Islet precursor cell (in vitro differentiated cells): ENCODE measurements at regions not wholly inside any gene's neighbourhood (a gene's known extent, or its start where the extent isn't known, plus 50 kb on each side); places are given as distances from the start of the nearest gene placed in this dataset.

Experiments used
- DNase-seq: peaks from one replicate; pipeline ENCODE4 v3.0.0-alpha.2; 2018

DNA sequence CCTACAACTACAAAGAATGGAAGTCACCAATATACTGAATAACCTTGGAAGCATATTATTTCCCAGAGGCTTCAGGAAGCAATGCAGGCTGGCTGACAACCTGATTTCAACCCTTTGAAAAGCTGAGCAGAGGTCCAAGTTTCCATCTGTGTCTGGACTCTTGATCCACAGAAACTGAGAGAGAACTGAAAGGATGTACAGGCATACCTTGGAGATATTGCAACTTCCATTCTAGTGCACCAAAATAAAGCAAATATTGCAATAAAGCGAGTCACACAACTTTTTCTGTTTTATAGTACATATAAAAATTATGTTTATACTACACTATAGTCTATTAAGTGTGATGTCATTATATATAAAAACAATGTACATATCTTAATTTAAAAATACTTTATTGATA is 85.3 kb downstream of the TYW3 start:
- DNase-seq = no peak

DNA sequence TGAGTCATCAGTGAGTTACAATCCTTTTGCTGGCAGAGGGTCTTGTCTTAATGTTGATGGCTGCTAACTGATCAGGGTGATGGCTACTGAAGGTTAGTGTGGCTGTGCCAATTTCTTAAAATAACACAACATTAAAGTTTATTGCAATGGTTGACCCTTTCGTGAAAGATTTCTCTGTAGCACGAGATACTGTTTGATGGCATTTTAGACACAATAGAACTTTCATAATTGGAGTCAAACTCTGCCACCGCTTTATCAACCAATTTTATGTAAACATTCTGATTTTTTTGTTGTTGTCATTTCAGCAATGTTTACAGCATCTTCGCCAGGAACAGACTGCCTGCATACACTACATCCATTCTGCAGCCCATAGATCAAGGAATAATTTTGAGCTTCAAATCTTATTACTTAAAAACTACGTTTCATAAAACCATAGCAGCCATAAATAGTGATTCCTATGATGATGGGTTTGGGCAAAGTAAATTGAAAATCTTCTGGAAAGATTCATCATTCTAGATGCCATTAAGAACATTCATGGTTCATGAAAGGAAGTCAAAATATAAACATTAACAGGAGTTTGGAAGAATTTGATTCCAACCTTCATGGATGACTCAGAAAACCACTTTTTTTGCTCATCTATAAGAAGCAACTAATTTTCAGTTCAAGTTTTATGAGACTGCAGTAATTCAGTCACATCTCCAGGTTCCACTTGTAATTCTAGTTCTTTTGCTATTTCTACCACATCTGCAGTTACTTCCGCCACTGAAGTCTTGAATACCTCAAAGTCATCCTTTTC is 85.9 kb downstream of the TYW3 start:
- DNase-seq = no peak

DNA sequence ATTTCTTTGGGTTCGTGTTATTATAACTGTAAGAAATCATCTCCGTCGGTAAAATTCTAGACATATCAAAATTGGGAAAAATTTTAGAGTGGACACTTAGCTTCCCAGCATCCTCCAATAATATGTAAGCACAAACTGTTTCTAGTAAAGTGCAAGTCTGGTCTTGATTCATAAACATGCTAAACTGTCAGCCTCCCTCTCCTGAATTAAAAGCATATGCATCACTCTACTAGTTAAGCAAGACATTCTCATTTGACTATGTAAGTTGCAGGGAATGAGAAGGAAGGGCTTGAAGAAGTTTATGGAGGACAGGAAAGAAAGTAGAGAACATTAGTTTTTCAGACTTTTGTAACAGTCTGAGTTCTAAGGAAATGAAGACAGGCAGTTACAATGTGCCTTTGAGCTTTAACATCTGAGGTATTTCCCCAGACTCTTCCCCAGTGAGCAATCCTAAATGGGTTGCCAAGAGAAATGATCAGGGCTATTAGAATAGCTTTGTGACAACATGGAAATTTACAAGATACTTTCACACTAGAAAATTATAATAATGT is 90.0 kb downstream of the TYW3 start:
- no peak for DNase-seq

DNA sequence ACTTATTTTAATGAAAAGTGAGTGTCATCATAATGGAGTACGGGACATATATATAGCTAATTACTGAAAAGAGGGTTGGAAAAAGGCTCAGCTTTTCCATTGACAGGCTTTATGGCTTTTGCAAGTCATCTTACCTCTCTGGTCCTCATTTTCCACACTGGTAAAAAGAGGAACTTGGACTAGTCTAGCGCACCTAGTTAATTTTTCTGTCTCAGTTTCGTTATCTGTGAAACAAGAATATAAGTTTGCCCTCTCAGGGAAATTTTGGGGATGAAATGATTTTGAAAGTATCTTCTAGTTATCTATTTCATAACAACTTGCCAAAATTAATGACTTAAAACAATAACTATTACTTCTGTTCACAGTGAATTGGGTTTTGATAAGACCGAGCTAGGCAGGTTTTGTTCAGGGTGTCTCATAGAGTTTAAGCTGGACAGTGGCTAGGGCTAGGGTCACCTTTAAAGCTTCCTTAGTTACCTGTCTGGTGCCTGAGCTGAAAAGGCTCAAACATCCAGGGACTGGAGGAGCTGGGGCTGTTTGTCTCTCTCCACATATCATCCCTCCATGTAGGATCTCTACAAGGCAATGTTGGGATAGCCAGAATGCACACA is 91.7 kb downstream of the TYW3 start:
- no peak for DNase-seq

DNA sequence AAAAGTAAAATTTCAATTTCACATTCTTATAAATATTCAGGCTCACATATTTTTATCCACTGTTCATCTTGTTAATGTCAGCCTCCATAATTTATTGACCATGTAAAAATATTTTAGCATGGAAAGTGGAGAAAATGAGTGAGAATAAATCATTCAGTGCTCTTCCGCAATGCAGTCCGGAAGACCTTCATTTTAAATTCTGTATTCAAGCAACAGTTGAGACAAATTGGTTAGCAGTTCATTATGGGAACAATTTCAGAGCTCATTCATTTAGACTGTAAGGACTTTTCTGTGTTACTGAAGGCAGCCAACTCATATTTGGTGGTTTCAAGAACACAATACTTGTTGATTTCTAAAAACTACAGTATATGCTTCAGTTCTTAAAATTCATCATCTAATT is 97.8 kb downstream of the TYW3 start:
- no peak for DNase-seq

DNA sequence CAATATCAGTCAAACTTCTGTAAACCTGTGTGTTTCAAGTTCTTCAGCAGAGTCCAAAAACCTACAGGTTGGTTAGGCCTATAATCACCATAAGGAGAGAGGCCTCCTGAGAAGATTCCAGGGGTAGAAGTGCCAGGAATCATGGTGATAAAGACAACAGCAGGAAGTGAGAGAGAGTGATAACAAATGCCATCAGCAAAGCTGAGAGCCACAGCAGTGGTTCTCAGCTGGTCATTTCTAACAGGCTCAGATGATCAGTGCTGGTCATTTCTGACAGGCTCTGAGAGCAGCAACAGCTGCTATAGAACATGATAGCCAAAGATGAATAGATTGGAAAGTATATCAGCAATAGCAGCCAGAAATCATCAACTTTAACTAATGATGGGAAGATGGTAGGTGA is 101.3 kb downstream of the TYW3 start:
- DNase-seq = no peak

DNA sequence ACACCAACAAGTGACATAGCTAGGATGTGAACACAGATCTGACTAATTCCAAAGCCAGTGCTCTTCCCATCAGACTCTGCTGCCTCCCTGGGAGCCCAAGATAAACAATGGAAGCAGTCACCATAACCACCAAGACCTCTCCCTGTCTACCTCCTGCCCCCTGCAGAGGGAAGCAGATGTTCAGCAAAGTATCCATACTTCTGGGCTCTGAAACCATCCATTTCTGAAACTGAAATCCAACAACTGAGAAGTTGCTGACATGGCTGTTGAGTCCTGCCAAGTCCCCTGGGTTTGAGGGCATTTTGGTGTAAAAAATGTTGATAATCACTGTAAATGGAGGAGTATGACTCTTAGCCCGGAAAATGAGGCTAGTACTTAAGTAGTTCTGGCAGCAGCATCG is 102.1 kb downstream of the TYW3 start:
- DNase-seq = no peak

DNA sequence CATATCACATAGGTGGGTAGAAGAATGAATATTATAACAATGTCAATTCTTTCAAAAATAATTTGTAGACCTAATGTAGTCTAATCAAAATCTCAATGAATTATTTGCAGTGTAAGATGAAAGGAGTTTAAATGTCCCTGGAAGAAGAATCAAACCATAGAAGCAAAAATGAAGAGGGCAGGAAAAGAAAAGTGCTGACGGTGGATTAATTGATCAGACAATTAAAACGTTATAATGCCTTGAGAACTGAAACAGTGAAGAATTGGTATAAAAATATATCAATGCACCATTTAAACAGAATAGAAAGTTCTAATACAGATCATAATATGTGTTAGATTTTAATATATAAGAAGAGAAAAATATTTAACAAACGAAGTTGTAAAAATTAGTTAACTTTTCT is 109.8 kb downstream of the TYW3 start:
- DNase-seq = no peak

DNA sequence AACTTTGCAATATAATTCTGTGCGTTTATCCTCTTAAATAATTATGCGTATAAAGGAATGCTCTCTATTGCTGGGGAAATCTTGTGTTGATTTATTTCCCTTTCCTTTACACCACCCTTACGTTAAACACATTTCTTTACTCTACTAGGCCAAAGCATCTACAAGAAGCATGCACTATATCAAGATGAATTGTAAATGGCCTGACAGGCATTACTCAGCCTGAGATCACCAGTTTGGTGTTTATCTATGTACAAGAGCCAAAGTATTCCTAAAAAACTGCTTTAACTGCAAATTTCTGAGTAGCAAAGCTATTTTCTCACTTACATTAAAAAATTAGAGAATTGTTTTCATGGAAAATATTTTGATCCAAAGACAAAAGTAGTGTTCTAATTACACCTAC is 114.8 kb downstream of the TYW3 start:
- DNase-seq = no peak

DNA sequence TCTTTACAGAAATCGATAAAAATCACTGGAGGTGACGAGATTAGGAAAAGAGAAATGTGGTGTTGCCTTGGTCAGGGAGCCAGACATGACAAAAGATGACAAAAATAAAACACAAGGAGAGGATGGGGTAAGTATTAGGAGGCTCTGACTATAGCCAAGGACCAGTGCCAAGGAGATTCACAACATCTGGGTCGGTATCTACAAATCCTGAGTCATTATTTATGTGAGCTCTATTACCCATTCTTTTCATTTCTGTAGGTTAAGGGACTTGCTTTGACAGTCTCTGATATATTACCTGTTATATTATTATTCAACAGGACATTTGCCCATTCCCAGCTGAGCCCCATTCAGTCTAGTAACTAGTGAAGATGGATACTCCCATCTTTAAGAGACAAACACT is 120.8 kb downstream of the TYW3 start:
- DNase-seq = no peak

DNA sequence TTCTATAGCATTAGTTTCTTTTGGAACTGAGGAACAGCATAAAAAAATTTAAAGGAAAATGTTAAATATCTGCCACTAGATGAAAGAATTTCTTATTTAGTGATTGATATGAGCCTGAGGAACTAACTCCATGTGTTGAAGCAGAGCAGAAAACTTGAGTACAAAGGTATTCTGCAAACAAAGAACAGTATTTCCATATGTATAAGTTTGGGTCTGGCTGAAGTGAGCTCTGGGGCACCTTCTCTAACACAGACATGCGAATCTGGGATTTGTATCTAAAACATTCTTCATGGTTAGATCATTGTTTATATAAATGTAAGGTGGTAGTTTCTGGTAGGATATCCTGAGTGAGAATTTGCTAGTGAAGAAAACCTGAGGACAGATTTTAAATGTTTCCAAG is 123.2 kb downstream of the TYW3 start:
- DNase-seq = no peak

DNA sequence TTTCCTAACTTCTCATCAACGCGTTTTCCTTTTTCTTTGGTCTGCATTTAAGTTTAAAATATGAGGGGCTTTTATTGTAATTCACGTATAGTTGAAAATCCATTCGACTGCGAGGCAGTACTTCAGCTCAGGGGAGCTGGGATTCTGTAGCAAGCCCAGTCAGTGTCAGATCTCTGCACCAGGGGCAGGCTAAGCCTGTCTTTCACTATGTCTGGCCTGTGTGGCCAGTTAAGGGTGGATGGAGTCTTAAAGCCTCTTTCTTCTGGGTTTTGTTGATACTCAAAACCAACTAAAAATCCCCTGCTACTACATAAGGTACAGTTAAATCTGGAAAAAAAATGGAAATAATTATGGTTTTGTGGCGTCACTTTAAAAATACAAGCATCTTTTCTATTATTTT is 124.7 kb downstream of the TYW3 start:
- no peak for DNase-seq

DNA sequence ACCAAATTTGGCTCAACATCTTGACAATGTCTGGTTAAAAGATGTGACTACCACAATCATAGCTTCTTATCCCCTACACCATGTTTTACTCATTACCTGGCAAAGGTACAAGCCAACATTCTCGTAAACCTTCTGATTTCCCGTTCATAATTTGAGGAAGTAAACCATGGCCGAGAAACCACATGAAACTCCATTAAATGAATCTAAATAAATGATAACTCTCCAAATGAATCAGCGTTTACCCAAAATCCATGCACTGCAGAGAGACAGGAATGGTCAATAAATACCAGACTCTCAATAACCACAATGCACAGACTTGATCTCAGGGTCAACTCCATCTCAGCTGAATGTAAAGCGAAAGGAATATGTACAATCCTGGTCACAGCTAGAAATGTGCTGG is 125.2 kb downstream of the TYW3 start:
- DNase-seq = no peak

DNA sequence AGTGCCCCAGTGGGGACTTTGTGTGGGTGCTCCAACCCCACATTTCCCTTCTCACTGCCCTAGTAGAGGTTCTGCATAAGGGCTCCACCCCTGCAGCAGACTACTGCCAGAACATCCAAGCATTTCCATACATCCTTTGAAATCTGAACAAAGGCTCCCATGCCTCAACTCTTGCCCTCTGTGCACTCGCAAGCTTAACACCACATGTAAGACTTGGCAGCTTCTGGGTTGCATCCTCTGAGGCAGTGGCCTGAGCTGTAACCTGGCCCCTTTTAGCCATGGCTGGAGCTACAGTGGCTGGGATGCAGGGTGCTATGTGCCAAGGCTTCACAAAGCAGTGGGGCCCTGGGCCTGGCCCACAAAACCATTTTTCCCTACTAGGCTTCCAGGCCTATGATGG is 128.9 kb downstream of the TYW3 start:
- no peak for DNase-seq

DNA sequence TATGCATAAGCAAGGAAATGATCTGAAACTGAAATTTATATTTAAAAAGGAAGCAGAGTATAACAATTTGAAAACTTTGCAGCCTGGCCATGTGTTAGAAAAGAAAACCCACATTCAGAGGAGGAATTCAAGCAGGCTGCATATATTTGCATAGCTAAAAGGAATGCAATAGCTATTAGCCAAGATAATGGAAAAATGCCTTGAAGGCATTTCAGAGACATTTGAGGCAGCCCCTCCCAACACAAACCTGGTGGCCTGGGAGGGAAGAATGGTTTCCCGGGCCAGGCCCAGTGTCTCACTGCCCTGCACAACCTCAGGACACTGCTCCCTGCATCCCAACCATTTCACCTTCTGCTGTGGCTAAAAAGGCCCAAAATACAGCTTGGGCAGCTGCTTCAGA is 136.8 kb downstream of the TYW3 start:
- DNase-seq = no peak

DNA sequence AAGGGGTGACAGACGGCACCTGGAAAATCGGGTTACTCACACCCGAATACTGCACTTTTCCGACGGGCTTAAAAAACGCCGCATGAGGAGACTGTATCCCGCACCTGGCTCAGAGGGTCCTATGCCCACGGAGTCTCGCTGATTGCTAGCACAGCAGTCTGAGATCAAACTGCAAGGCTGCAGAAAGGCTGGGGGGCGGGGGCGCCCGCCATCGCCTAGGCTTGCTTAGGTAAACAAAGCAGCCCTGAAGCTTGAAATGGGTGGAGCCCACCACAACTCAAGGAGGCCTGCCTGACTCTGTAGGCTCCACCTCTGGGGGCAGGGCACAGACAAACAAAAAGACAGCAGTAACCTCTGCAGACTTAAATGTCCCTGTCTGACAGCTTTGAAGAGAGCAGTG is 144.4 kb downstream of the TYW3 start:
- DNase-seq = peak; percentile 51

DNA sequence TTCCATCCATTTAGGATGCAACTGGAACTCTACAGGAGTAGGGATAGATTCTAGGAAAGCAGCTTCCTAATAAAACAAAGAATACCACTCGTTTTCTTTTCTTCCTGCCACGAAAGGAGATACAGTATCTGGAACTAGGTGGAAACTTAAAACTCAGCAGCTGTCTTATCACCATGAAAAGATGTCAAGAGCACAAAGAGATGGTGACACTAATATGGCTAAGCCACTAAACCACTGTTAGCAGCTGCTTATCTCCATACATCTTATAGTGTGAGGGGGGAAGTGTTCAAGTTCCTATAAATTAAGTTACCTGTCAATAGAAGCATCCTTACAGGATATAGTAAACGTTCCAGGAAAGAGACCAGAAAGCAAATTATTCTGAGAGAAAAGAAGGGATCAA is 162.5 kb downstream of the TYW3 start:
- DNase-seq = no peak

DNA sequence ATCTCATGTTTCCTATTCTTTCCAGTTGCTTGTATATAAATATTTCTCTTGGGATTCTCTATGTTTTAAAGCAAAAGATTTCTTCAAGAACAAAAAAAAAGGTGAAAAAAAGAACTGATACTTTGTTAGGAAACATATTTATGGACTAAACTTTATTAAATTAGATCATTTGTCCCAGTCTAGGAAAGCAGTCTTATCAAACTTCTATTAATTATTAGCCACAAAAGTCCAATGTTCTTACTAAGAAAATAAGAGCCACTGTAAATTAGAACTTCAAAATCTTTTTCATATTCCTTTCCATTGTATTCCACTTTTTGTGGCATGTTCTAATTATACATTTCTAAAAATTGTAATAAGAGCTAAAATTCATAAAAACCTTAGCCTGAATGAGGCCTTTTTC is 175.2 kb downstream of the TYW3 start:
- no peak for DNase-seq

DNA sequence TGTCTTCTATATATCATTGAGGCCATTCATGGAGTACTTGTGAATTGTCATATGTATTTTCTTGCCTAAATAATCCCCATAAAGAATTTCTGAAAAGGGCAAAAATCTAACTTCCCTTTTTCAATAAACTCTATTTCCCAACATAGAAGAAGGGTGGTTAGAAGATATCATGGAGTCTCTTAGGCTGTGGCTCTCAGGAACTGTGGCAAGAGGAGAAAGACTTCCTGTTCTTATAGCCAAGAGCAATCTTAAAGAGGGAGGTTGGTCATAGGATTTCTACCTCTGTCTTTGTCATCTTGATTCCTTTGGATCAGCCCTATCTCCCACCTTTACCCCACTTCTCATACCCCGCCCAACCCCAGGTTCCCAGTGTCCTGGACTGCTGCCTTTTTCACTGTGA is 175.8 kb downstream of the TYW3 start:
- no peak for DNase-seq

DNA sequence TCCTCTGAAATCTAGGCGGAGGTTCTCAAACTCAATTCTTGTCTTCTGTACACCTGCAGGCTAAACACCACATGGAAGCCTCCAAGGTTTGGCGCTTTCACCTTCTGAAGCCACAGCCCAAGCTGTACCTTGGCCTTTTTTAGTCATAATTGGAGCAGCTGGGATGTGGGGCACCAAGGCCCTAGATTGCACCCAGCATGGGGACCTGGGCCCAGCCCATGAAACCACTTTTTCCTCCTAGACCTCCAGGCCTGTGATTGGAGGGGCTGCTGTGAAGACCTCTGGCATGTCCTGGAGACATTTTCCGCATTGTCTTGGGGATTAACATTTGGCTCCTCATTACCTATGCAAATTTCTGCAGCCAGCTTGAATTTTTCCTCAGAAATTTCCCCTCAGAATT is 181.0 kb downstream of the TYW3 start:
- no peak for DNase-seq

DNA sequence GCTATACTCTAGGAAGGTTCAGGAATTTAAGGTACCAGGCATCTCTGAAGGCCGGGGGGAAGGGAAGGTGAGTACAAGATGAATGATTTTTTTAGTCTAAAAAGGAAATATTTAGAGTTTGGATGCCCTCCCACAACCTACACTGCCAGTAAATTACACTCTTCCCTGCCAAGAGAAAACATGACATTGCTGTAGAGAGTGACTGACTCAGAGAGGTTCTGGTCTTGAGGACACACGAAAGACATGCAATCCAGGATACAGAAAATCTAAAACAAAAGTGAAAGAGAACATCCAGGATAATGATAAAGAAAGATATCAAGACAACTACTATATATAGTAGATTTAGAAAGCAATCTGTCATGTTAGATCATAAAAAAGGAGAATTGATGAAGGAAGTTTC is 200.5 kb downstream of the TYW3 start:
- no peak for DNase-seq

DNA sequence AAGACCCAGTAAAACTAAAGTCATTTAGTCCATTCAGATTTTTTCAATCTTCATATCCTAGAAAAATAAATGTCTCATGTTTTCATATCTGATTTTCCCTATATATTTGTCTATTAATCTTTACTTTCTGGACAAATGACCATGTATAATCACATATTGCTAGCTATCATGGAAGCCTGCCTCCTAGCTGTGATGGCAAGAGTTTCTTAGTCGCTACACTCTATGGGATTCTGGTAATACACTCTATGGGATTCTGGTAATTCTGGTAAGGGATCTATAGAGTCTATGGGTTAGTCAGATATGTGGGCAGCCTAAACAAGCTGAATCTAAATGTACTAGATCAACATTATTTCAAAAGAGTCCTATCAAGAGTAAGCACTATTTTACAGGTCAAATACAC is 198.7 kb upstream of the LHX8 start:
- DNase-seq = no peak

DNA sequence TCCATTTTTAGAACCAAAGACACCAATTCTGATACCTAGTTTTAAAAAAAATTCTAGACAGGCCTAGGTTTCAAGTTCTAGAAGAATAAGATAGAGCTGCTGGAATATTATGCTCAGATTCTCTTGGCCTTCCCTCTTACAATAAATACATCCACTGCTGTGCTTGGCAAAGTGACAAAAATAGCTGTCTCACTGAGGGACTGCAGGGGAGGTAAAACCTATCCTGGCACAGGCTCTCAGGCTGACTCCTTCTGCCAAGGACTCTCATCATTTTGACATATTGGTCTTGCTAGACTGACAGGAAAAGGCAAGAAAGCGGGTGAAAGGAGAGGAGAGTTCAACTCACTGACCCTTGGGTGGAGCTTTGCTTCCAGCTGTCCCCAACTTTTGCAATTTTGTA is 197.0 kb upstream of the LHX8 start:
- DNase-seq = no peak

DNA sequence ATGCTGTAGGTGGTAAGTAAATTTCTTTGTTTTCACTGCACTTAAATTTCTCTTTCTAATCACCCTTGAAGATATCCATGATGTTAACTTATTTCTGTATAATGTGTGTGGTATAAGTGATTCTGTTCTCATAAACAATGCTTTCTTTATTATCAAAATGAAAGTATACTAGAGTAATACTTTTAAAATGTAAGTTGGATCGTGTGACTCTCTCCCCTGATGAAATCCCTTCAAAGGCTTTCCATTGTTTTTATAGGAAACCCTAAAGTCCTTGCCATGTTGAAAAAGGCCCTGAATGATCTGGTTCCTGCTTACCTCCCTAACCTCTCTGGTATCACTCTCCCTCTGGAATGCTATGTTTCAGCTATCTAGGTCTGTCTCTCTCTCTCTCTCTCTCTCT is 191.1 kb upstream of the LHX8 start:
- no peak for DNase-seq

DNA sequence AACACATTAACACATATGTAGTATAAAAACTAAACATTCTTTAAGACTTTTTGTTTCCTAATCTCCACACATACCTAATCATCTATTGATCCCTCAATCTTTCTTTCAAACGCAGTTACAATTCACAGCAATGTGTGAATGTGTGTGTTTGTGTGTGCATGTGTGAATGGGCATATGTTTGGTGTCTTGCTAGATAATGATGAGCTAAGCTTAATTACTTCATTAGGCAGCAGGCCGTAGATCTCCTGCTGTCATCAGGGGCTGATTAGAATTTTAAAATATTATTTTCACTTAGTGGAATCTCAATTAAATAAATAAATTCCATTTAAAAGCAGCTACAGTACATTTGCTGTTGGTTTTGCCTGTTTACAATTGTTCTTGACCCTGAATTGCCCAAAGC is 187.8 kb upstream of the LHX8 start:
- no peak for DNase-seq
